PC-9 (cell line): ENCODE measurements at regions not wholly inside any gene's neighbourhood (a gene's known extent, or its start where the extent isn't known, plus 50 kb on each side); places are given as distances from the start of the nearest gene placed in this dataset.

ENCODE experiments used
- EZH2 ChIP-seq: fragments of 200-600 bp; sonication (generic); IDR thresholded peaks from 2 replicates; pipeline ENCODE4 v1.8.0; 2017; ENCODE audit warnings: antibody characterized with exemption, low read depth
- TF ChIP-seq, protein P1 (sequence below): fragments of 200-600 bp; sonication (generic); conservative IDR thresholded peaks from 2 replicates; pipeline ENCODE4 v1.6.1; 2017; ENCODE audit warnings: mixed run types, antibody characterized with exemption, mild to moderate bottlenecking, moderate library complexity

DNA sequence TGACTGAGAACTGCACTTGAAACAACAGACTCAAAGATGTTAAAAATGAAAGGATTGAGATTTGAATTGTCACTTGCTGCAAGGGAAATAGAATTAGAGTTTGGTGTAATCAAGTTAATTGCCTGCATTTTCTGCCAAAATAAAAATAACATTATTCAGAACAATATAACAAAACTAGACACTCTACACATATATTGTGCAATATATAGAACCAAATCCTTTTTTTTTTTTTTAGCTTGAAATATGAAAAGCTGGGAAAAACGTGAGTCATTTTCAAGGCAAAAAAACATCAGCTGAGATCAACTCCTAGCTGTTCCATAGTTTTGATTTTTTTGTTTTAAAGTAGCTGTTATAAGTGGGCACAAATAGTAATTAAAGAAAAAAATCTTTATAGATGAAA is 561.5 kb downstream of the DNAJB9 start:
- TF ChIP-seq, protein P1, sequence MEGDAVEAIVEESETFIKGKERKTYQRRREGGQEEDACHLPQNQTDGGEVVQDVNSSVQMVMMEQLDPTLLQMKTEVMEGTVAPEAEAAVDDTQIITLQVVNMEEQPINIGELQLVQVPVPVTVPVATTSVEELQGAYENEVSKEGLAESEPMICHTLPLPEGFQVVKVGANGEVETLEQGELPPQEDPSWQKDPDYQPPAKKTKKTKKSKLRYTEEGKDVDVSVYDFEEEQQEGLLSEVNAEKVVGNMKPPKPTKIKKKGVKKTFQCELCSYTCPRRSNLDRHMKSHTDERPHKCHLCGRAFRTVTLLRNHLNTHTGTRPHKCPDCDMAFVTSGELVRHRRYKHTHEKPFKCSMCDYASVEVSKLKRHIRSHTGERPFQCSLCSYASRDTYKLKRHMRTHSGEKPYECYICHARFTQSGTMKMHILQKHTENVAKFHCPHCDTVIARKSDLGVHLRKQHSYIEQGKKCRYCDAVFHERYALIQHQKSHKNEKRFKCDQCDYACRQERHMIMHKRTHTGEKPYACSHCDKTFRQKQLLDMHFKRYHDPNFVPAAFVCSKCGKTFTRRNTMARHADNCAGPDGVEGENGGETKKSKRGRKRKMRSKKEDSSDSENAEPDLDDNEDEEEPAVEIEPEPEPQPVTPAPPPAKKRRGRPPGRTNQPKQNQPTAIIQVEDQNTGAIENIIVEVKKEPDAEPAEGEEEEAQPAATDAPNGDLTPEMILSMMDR: no peak
- TF ChIP-seq EZH2: no peak
